IMR-90 (cell line): ENCODE measurements at regions not wholly inside any gene's neighbourhood (a gene's known extent, or its start where the extent isn't known, plus 50 kb on each side); places are given as distances from the start of the nearest gene placed in this dataset.

Source experiments
- ATAC-seq: fragments of 200-7000 bp; cut with Tn5 transposase; 2 replicates; pipeline ENCODE4 v1.9.1; 2020; ENCODE audit warnings: low read depth, mild to moderate bottlenecking, moderate library complexity
- BruUV-seq: library from RNA; stranded (reverse); fragments of 400-500 nt; replicated peaks from 2 replicates; lab custom pipeline; 2021; lab: Mats Ljungman, UMichigan
- CTCF ChIA-PET: fragments of 300-600 bp; formaldehyde crosslinking; extraction: SDS; loops from one replicate; lab custom pipeline; 2021; ENCODE audit warnings: antibody characterized with exemption; lab: Yijun Ruan, JAX
- POLR2A ChIA-PET: fragments of 300-600 bp; sonication (Branson Sonifier 250); formaldehyde crosslinking; loops from one replicate; lab custom pipeline; 2022; ENCODE audit warnings: antibody characterized with exemption; ENCODE audit not compliant: unreplicated experiment; lab: Charles Lee
- DNase-seq: peaks from one replicate; pipeline ENCODE4 v3.0.0; 2013
- H2AFZ ChIP-seq: replicated peaks from 2 replicates; pipeline ENCODE3; 2013; ENCODE audit warnings: low read length, mild to moderate bottlenecking; ENCODE audit not compliant: poor library complexity
- H2AK5ac ChIP-seq: 2 replicates; pipeline ENCODE4 v1.6.1; 2013; ENCODE audit warnings: low read depth, low read length, inconsistent platforms
- H2AK9ac ChIP-seq: replicated peaks from 2 replicates; pipeline ENCODE3; 2013; ENCODE audit warnings: mild to moderate bottlenecking, low read depth, low read length, moderate library complexity; ENCODE audit not compliant: poor library complexity
- H2BK120ac ChIP-seq: 2 replicates; pipeline ENCODE4 v1.6.1; 2013; ENCODE audit warnings: low read depth, low read length, inconsistent platforms
- H2BK15ac ChIP-seq: 3 replicates; pipeline ENCODE4 v1.6.1; 2013; ENCODE audit warnings: low read depth, low read length, inconsistent platforms
- H2BK20ac ChIP-seq: 2 replicates; pipeline ENCODE4 v1.6.1; 2013; ENCODE audit warnings: low read depth, mild to moderate bottlenecking, inconsistent platforms, low read length, moderate library complexity
- H2BK5ac ChIP-seq: 2 replicates; pipeline ENCODE4 v1.6.1; 2013; ENCODE audit warnings: mild to moderate bottlenecking, low read depth, low read length, inconsistent platforms; ENCODE audit not compliant: poor library complexity, severe bottlenecking
- H3K14ac ChIP-seq: replicated peaks from 2 replicates; pipeline ENCODE4 v1.6.1; 2013; ENCODE audit warnings: low read depth, low read length, inconsistent platforms
- H3K18ac ChIP-seq: 2 replicates; pipeline ENCODE4 v1.6.1; 2013; ENCODE audit warnings: low read depth, low read length, control low read depth
- H3K23ac ChIP-seq: 2 replicates; pipeline ENCODE4 v1.6.1; 2013; ENCODE audit warnings: low read depth, low read length, inconsistent platforms
- H3K27ac ChIP-seq: 2 replicates; pipeline ENCODE4 v1.5.1; 2013; ENCODE audit warnings: mild to moderate bottlenecking, control low read depth, low read length; ENCODE audit not compliant: insufficient read depth
- H3K27me3 ChIP-seq: 2 replicates; pipeline ENCODE4 v1.6.1; 2013; ENCODE audit warnings: low read length; ENCODE audit not compliant: control insufficient read depth, insufficient read depth
- H3K36me3 ChIP-seq: 2 replicates; pipeline ENCODE4 v1.6.1; 2013; ENCODE audit warnings: low read length, mixed read lengths; ENCODE audit not compliant: control insufficient read depth, insufficient read depth
- H3K4ac ChIP-seq: 2 replicates; pipeline ENCODE4 v1.6.1; 2013; ENCODE audit warnings: low read depth, low read length, inconsistent platforms
- H3K4me1 ChIP-seq: 2 replicates; pipeline ENCODE4 v1.6.1; 2013; ENCODE audit warnings: low read length, mixed read lengths; ENCODE audit not compliant: control insufficient read depth, insufficient read depth
- H3K4me2 ChIP-seq: 2 replicates; pipeline ENCODE4 v1.6.1; 2013; ENCODE audit warnings: low read depth, mild to moderate bottlenecking, control low read depth, low read length, moderate library complexity
- H3K4me3 ChIP-seq: 2 replicates; pipeline ENCODE4 v1.5.1; 2013; ENCODE audit warnings: low read depth, mild to moderate bottlenecking, control low read depth, low read length, moderate library complexity; ENCODE audit not compliant: insufficient read depth
- H3K56ac ChIP-seq: 2 replicates; pipeline ENCODE4 v1.6.1; 2013; ENCODE audit warnings: low read length, inconsistent platforms; ENCODE audit not compliant: insufficient read depth; ENCODE audit errors: extremely low read depth
- H3K79me1 ChIP-seq, 2 experiments: 2 replicates each; pipeline ENCODE4 v1.6.1; 2013; ENCODE audit warnings: low read length in 2 of 2, inconsistent platforms in 1 of 2, low read depth in 1 of 2
- H3K9ac ChIP-seq: 2 replicates; pipeline ENCODE4 v1.6.1; 2013; ENCODE audit warnings: low read depth, low read length, control low read depth
- H3K9me1 ChIP-seq: 2 replicates; pipeline ENCODE4 v1.6.1; 2013; ENCODE audit warnings: low read length, inconsistent platforms; ENCODE audit not compliant: insufficient read depth
- H3K9me3 ChIP-seq: 2 replicates; pipeline ENCODE4 v1.6.1; 2013; ENCODE audit warnings: low read length; ENCODE audit not compliant: control insufficient read depth, insufficient read depth
- H4K20me1 ChIP-seq: 2 replicates; pipeline ENCODE4 v1.6.1; 2013; ENCODE audit warnings: low read length, inconsistent platforms; ENCODE audit not compliant: insufficient read depth
- H4K5ac ChIP-seq: 2 replicates; pipeline ENCODE4 v1.6.1; 2013; ENCODE audit warnings: mild to moderate bottlenecking, low read depth, low read length, control low read depth
- H4K8ac ChIP-seq, 2 experiments: 2 replicates each; pipeline ENCODE4 v1.6.1; 2013; ENCODE audit warnings: low read depth in 2 of 2, low read length in 2 of 2, control low read depth in 1 of 2, inconsistent platforms in 1 of 2
- H4K91ac ChIP-seq: 2 replicates; pipeline ENCODE4 v1.6.1; 2013; ENCODE audit warnings: low read depth, low read length, inconsistent platforms; ENCODE audit not compliant: insufficient read depth
- BHLHE40 ChIP-seq: fragments of 150-350 bp; IDR thresholded peaks from 2 replicates; pipeline ENCODE4 v1.6.1; 2016; ENCODE audit warnings: mild to moderate bottlenecking, low read depth, low read length
- CEBPB ChIP-seq: IDR thresholded peaks from 2 replicates; pipeline ENCODE4 v1.6.1; 2012; ENCODE audit warnings: low read depth, low read length, improper control_type of control experiment
- CHD1 ChIP-seq: IDR thresholded peaks from 2 replicates; pipeline ENCODE4 v1.6.1; 2012; ENCODE audit warnings: low read depth, low read length, improper control_type of control experiment
- CTCF ChIP-seq: conservative IDR thresholded peaks from 2 replicates; pipeline ENCODE4 v1.5.1; 2012; ENCODE audit warnings: mild to moderate bottlenecking, low read depth, low read length, improper control_type of control experiment
- ELK1 ChIP-seq: fragments of 150-350 bp; IDR thresholded peaks from 2 replicates; pipeline ENCODE4 v1.6.1; 2016; ENCODE audit warnings: low read depth, mild to moderate bottlenecking, low read length, moderate library complexity, borderline replicate concordance
- FOS ChIP-seq: fragments of 150-350 bp; IDR thresholded peaks from 2 replicates; pipeline ENCODE4 v1.6.1; 2016; ENCODE audit warnings: low read depth, low read length
- MAFK ChIP-seq: IDR thresholded peaks from 2 replicates; pipeline ENCODE4 v1.6.1; 2012; ENCODE audit warnings: low read depth, low read length, improper control_type of control experiment
- MAZ ChIP-seq: IDR thresholded peaks from 2 replicates; pipeline ENCODE4 v1.6.1; 2012; ENCODE audit warnings: low read depth, mild to moderate bottlenecking, low read length, improper control_type of control experiment, moderate library complexity, borderline replicate concordance
- MXI1 ChIP-seq: IDR thresholded peaks from 2 replicates; pipeline ENCODE4 v1.6.1; 2012; ENCODE audit warnings: low read depth, mild to moderate bottlenecking, low read length, moderate library complexity, borderline replicate concordance
- NFE2L2 ChIP-seq: fragments of 150-350 bp; IDR thresholded peaks from 2 replicates; pipeline ENCODE4 v1.6.1; 2016; ENCODE audit warnings: low read depth, mild to moderate bottlenecking, low read length
- POLR2A ChIP-seq: IDR thresholded peaks from 2 replicates; pipeline ENCODE4 v1.6.1; 2012; ENCODE audit warnings: mild to moderate bottlenecking, low read depth, low read length
- RAD21 ChIP-seq: IDR thresholded peaks from 2 replicates; pipeline ENCODE4 v1.6.1; 2012; ENCODE audit warnings: low read length, improper control_type of control experiment
- RCOR1 ChIP-seq: IDR thresholded peaks from 2 replicates; pipeline ENCODE4 v1.6.1; 2012; ENCODE audit warnings: mild to moderate bottlenecking, low read length, improper control_type of control experiment; ENCODE audit not compliant: insufficient replicate concordance
- RFX5 ChIP-seq: IDR thresholded peaks from 2 replicates; pipeline ENCODE4 v1.8.0; 2012; ENCODE audit warnings: low read depth, mild to moderate bottlenecking, low read length, moderate library complexity
- SMC3 ChIP-seq: fragments of 150-350 bp; IDR thresholded peaks from 2 replicates; pipeline ENCODE4 v1.6.1; 2016; ENCODE audit warnings: low read depth, mild to moderate bottlenecking, antibody characterized with exemption, low read length, moderate library complexity
- USF2 ChIP-seq: fragments of 150-350 bp; IDR thresholded peaks from 2 replicates; pipeline ENCODE4 v1.6.1; 2017; ENCODE audit warnings: mild to moderate bottlenecking, antibody characterized with exemption, low read length, low read depth
- WGBS, 2 experiments: methylation state at CpG; one replicate each; pipeline versions ENCODE4 v1.1.5 to v1.1.7; 2013; ENCODE audit warnings: missing lambda C conversion rate in 2 of 2; ENCODE audit not compliant: insufficient read length in 1 of 2; ENCODE audit errors: extremely low coverage in 2 of 2; 5-methylcytosine and 5-hydroxymethylcytosine counted together
- dilution Hi-C: fragments of 300-500 bp; cut with HindIII; formaldehyde crosslinking; loops from one replicate; pipeline ENCODE4 v1.14.3; 2018; ENCODE audit warnings: low sequenced_read_pairs; ENCODE audit not compliant: unreplicated experiment
- in situ Hi-C: fragments of 300-500 bp; cut with MboI; formaldehyde crosslinking; loops from 3 replicates; pipeline ENCODE4 v1.14.3; 2019; ENCODE audit warnings: low sequenced_read_pairs, inconsistent platforms, mixed read lengths
- intact Hi-C: fragments of 100-400 bp; cut with micrococcal nuclease; formaldehyde crosslinking; loops from 2 replicates; pipeline ENCODE4 v1.10.0; 2022

- Histone ChIP-seq H3K4ac (0 out of 2 replicates have a peak overlapping the region, but pooled peaks have one; percentile 37), H3K23ac (peak overlapping the region; percentile 85; the same call in 1 of the 2 replicates), H4K5ac (no peak overlapping the region), H3K9me1 (peaks cover 17% of the 10 kb centered on the region), H2BK120ac (peak overlapping the region; percentile 56; the same call in 1 of the 2 replicates), H4K91ac (0 out of 2 replicates have a peak overlapping the region, but pooled peaks have one; percentile 33), H2AK5ac (0 out of 2 replicates have a peak overlapping the region, but pooled peaks have one; percentile 69), H4K8ac (no peak overlapping the region), H3K4me1 (peaks cover 13% of the 10 kb centered on the region), H3K36me3 (no peaks in the 10 kb centered on the region), H3K4me3 (no peak overlapping the region), H3K27me3 (no peaks in the 10 kb centered on the region), H3K9ac (no peak overlapping the region), H3K79me1 (peaks cover 22 to 80% of the 10 kb centered on the region in 2 experiments), H3K4me2 (peak overlapping the region; percentile 64; the same call in 1 of the 2 replicates), H2AK9ac (no peak overlapping the region), H3K14ac (0 out of 2 replicates have a peak overlapping the region, but pooled peaks have one; percentile 52), H3K18ac (no peak overlapping the region), H2AFZ (no peak overlapping the region), H2BK15ac (no peak overlapping the region; the same call in 2 of the 3 replicates), H3K9me3 (no peaks in the 10 kb centered on the region), H3K27ac (no peak overlapping the region), H2BK5ac (no peak overlapping the region), H4K20me1 (peaks cover 21% of the 10 kb centered on the region), H3K56ac (no peak overlapping the region), H2BK20ac (no peak overlapping the region)
- DNase-seq (peak; percentile 37), ATAC-seq (peak; percentile 30; the same call in 1 of the 2 replicates)
- POLR2A ChIA-PET, result no interaction called here
- dilution Hi-C loops, result no loop called here
- TF ChIP-seq ELK1 (no peak), CEBPB (peak; percentile 85), MAFK (no peak), POLR2A (no peak), SMC3 (no peak), MXI1 (no peak), RAD21 (no peak), FOS (0 out of 2 replicates have a peak, but pooled peaks have one; percentile 22), RFX5 (no peak), USF2 (no peak), CTCF (no peak), CHD1 (no peak), NFE2L2 (no peak), MAZ (no peak), BHLHE40 (no peak), RCOR1 (no peak)
- intact Hi-C loops, result no loop called here
- no TSS peak for BruUV-seq
- in situ Hi-C loops, result no loop called here
- no CpG with 5 or more reads among the region's 1 CpG for WGBS, 2 experiments
- CTCF ChIA-PET, result interaction anchor here (0.8 kb wide), 1 partner anchor 60 kb away, joined by 3 read pairs; no protein-coding TSS in a partner anchor
Measured at GRCh38 chr13:107834281-107834680, 381.1 kb downstream of the LIG4 start.
